Right lobe of liver (tissue), 4 donors: ENCODE measurements at regions not wholly inside any gene's neighbourhood (a gene's known extent, or its start where the extent isn't known, plus 50 kb on each side); places are given as distances from the start of the nearest gene placed in this dataset.

Source experiments
- POLR2A ChIP-seq: fragments of 450-650 bp; IDR thresholded peaks from one replicate; pipeline ENCODE4 v1.6.1; 2017; ENCODE audit warnings: antibody characterized with exemption, mild to moderate bottlenecking
- TF ChIP-seq, protein P1 (sequence below), 4 donors: fragments of 200-600 bp in 3 of 4; fragments of 450-650 bp in 1 of 4; IDR thresholded peaks; one replicate each; pipeline versions ENCODE4 v1.5.1 to v1.8.0; 2016 to 2022; ENCODE audit warnings: antibody characterized with exemption in 4 of 4, mild to moderate bottlenecking in 2 of 4
- donor health status: DM: no; HTN: no; CAD: no.
- donor health status: DM: no; HTN: no; CAD: no.
- donor health status: DM: no; HTN: yes; CAD: no.

DNA sequence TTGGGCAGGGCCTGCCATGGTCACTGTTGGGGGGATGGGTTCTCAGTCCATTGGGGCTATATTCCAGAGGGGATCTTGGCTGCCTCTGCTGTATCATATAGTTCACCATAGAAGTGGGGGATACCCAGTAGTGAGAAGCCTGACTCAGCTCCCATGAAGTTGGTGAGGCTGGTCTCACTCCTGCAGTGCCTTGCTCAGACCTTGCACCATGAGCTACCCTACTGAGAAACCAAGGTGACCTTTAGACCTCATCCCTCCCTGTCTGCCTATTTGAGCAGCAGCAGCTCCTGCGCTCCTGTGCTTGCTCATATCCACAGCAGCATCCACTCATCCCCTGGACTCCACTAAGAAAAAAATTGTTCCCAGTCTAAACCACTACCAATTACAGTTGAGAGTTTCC, 56.0 kb upstream of the HEY2 start:
- TF ChIP-seq, protein P1, sequence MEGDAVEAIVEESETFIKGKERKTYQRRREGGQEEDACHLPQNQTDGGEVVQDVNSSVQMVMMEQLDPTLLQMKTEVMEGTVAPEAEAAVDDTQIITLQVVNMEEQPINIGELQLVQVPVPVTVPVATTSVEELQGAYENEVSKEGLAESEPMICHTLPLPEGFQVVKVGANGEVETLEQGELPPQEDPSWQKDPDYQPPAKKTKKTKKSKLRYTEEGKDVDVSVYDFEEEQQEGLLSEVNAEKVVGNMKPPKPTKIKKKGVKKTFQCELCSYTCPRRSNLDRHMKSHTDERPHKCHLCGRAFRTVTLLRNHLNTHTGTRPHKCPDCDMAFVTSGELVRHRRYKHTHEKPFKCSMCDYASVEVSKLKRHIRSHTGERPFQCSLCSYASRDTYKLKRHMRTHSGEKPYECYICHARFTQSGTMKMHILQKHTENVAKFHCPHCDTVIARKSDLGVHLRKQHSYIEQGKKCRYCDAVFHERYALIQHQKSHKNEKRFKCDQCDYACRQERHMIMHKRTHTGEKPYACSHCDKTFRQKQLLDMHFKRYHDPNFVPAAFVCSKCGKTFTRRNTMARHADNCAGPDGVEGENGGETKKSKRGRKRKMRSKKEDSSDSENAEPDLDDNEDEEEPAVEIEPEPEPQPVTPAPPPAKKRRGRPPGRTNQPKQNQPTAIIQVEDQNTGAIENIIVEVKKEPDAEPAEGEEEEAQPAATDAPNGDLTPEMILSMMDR (IDR thresholded peaks at IDR 0.05), result no peak
- no peak for TF ChIP-seq POLR2A
